Thymus (tissue), 11 donors: ENCODE measurements at regions not wholly inside any gene's neighbourhood (a gene's known extent, or its start where the extent isn't known, plus 50 kb on each side); places are given as distances from the start of the nearest gene placed in this dataset.
"Not testable (repeated sequence)": the region's sequence is repeated elsewhere in the genome, so short reads cannot be mapped to it uniquely, and the experiment has no call there.

Experiments
- DNase-seq, 9 donors: peaks; one replicate each; pipeline ENCODE4 v3.0.0-alpha.2; 2013; ENCODE audit warnings: low spot score in 9 of 9, low read depth in 6 of 9, missing footprints in 1 of 9
- H3K27ac ChIP-seq, 2 donors: one replicate each; pipeline ENCODE4 v1.5.1; 2013; ENCODE audit warnings: control low read depth in 1 of 2, low read depth in 1 of 2, low read length in 1 of 2, mild to moderate bottlenecking in 1 of 2, moderate library complexity in 1 of 2
- H3K27me3 ChIP-seq, 2 donors: one replicate each; pipeline ENCODE4 v1.5.1; 2013; ENCODE audit warnings: low read length in 1 of 2; ENCODE audit not compliant: control insufficient read depth in 2 of 2, insufficient read depth in 1 of 2
- H3K36me3 ChIP-seq, 2 donors: one replicate each; pipeline ENCODE4 v1.5.1; 2013; ENCODE audit warnings: low read length in 1 of 2, mild to moderate bottlenecking in 1 of 2, moderate library complexity in 1 of 2; ENCODE audit not compliant: control insufficient read depth in 2 of 2, insufficient read depth in 2 of 2
- H3K4me1 ChIP-seq, 2 donors: one replicate each; pipeline ENCODE4 v1.5.1; 2013; ENCODE audit warnings: low read length in 2 of 2; ENCODE audit not compliant: control insufficient read depth in 2 of 2, insufficient read depth in 2 of 2
- H3K4me3 ChIP-seq, 2 donors: one replicate each; pipeline ENCODE4 v1.5.1; 2013; ENCODE audit warnings: low read length in 2 of 2, control low read depth in 1 of 2, mild to moderate bottlenecking in 1 of 2
- H3K9me3 ChIP-seq, 2 donors: one replicate each; pipeline ENCODE4 v1.5.1; 2013; ENCODE audit warnings: low read length in 1 of 2, mild to moderate bottlenecking in 1 of 2; ENCODE audit not compliant: control insufficient read depth in 2 of 2, insufficient read depth in 1 of 2
- WGBS: extraction: QIAGEN DNeasy Blood & Tissue Kit; methylation state at CpG from one replicate; pipeline ENCODE4 v1.1.7; 2013; 5-methylcytosine and 5-hydroxymethylcytosine counted together
- donor health status: healthy.

DNA sequence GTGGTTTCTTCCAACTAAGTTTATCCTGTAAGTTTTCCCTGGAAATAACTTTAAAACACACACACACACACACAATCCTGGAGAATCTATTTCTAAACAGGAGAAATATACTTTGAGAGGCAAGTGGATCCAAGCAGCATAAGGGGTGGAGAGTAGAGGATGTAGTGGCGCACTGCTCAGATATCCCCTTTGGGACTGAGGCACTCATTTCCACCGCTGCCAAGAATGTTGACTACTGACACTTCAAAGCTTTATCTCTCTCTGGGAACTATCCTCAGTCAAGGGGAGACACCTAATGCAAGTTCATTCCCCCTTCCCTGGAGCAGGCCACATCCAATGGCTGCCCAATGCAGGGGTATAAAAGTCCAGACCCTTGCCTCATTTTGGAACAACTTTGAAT lies 75.8 kb downstream of the CAPZA3 start:
- Histone ChIP-seq H3K27ac (no peak overlapping the region), H3K36me3 (no peaks in the 10 kb centered on the region), H3K27me3 (no peaks in the 10 kb centered on the region), H3K4me3 (no peak overlapping the region), H3K4me1 (no peaks in the 10 kb centered on the region), H3K9me3 (no peaks in the 10 kb centered on the region)
- no peak for DNase-seq
- WGBS = 95% methylated on average over 2 of the region's 2 CpGs

- Histone ChIP-seq H3K27ac (no peak overlapping the region), H3K4me1 (no peaks in the 10 kb centered on the region), H3K4me3 (no peak overlapping the region), H3K9me3 (no peaks in the 10 kb centered on the region), H3K27me3 (no peaks in the 10 kb centered on the region), H3K36me3 (no peaks in the 10 kb centered on the region)
- 93% methylated on average over 6 of the region's 6 CpGs for WGBS
- no peak for DNase-seq
These were observed 80.8 kb downstream of the CAPZA3 start for GRCh38 chr12:18818579-18819268.

GRCh38 chr12:18819484-18819883 lies 81.6 kb downstream of the CAPZA3 start:
- WGBS = 96% methylated on average over 7 of the region's 7 CpGs

GRCh38 chr12:18823461-18823860 lies 85.5 kb downstream of the CAPZA3 start:
- Histone ChIP-seq H3K27ac (no peak overlapping the region), H3K4me3 (no peak overlapping the region), H3K27me3 (no peaks in the 10 kb centered on the region), H3K9me3 (no peaks in the 10 kb centered on the region), H3K4me1 (no peaks in the 10 kb centered on the region), H3K36me3 (no peaks in the 10 kb centered on the region)
- WGBS = 97% methylated on average over 1 of the region's 1 CpG
- DNase-seq = no peak

More at GRCh38 chr12:18819484-18819883, 81.6 kb downstream of the CAPZA3 start:
- H3K9me3 ChIP-seq = no peaks in the 10 kb centered on the region
- H3K27me3 ChIP-seq = no peaks in the 10 kb centered on the region
- no peaks in the 10 kb centered on the region for H3K4me1 ChIP-seq
- no peaks in the 10 kb centered on the region for H3K36me3 ChIP-seq
- DNase-seq = no peak
- no peak overlapping the region for H3K4me3 ChIP-seq
- no peak overlapping the region for H3K27ac ChIP-seq

DNA sequence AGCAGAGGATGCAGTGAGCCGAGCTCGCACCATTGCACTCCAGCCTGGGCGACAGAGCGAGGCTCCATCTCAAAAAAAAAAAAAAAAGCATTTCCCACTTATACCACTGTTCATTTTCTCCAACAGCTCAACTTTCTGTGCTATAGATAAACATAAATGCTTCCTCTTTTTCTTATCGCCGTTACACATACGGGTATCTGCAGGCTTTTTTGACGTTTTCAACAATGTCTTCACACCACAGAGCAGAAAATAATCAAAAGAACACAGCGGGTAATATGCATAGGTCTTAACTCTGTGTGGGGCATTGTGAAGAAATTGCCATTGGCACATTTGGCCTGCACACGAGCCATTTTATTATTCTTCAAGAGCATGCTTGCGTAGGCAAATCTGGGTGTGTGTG lies 86.4 kb downstream of the CAPZA3 start:
- Histone ChIP-seq H3K9me3 (no peaks in the 10 kb centered on the region), H3K4me1 (no peaks in the 10 kb centered on the region), H3K27ac (no peak overlapping the region), H3K4me3 (no peak overlapping the region), H3K27me3 (no peaks in the 10 kb centered on the region), H3K36me3 (no peaks in the 10 kb centered on the region)
- peak in 1 of 9 donors; percentile 1 for DNase-seq
- WGBS = 20% methylated on average over 11 of the region's 11 CpGs

DNA sequence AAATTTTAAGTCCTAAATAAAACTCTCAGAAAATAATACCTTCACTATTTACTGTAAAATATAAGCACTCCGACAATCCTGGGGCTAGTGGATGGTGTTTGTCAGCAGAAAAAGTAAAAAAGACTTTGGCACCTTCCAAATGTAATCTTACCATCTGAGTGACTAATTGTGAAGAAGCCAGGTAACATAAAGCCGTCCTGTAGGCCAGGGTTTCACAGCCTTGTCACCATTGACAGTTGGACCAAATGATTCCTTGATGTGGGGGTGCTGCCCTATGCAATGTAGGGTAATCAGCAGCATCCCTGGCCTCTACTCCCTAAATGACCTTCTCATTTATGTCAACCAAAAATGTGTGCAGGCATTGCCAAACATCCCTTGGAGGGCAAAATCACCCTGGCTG lies 87.2 kb downstream of the CAPZA3 start:
- Histone ChIP-seq H3K36me3 (no peaks in the 10 kb centered on the region), H3K4me3 (no peak overlapping the region), H3K4me1 (no peaks in the 10 kb centered on the region), H3K27ac (no peak overlapping the region), H3K9me3 (no peaks in the 10 kb centered on the region), H3K27me3 (no peaks in the 10 kb centered on the region)
- DNase-seq = no peak
- 95% methylated on average over 2 of the region's 2 CpGs for WGBS

GRCh38 chr12:18827913-18828312 lies 90.0 kb downstream of the CAPZA3 start:
- WGBS = 97% methylated on average over 2 of the region's 2 CpGs
- no peak for DNase-seq
- Histone ChIP-seq H3K36me3 (no peaks in the 10 kb centered on the region), H3K27me3 (no peaks in the 10 kb centered on the region), H3K9me3 (no peaks in the 10 kb centered on the region), H3K27ac (no peak overlapping the region), H3K4me1 (no peaks in the 10 kb centered on the region), H3K4me3 (no peak overlapping the region)

DNA sequence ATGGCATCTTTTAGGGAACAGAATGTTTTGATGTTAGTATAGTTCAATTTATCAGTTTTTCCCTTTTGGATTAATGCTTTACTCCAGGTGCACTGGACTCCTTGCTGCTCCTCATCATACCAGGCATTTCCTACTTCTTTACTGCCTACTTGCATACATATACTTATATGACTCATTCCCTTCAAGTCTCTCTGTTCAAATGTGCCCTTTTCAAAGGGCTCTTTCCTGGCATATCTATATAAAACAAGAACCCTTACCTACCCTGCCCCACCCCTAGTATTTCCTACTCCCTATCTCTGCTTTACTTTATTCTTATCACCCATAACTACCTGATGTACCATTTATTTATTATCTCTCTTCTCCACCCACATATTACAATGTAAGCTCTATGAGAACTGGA lies 90.6 kb downstream of the CAPZA3 start:
- Histone ChIP-seq H3K4me1 (no peaks in the 10 kb centered on the region), H3K36me3 (no peaks in the 10 kb centered on the region), H3K9me3 (no peaks in the 10 kb centered on the region), H3K27me3 (no peaks in the 10 kb centered on the region), H3K4me3 (no peak overlapping the region), H3K27ac (no peak overlapping the region)
- DNase-seq = no peak

- no peaks in the 10 kb centered on the region for H3K36me3 ChIP-seq
These were observed 91.1 kb downstream of the CAPZA3 start for GRCh38 chr12:18828987-18829386.

GRCh38 chr12:18832932-18833331 lies 95.0 kb downstream of the CAPZA3 start:
- H3K27ac ChIP-seq, H3K4me1 ChIP-seq, H3K4me3 ChIP-seq, H3K9me3 ChIP-seq, DNase-seq, H3K27me3 ChIP-seq, H3K36me3 ChIP-seq: not testable (repeated sequence)
- WGBS = 95% methylated on average over 2 of the region's 2 CpGs

More at GRCh38 chr12:18828987-18829386, 91.1 kb downstream of the CAPZA3 start:
- no peaks in the 10 kb centered on the region for H3K4me1 ChIP-seq
- H3K27me3 ChIP-seq = no peaks in the 10 kb centered on the region
- H3K9me3 ChIP-seq = no peaks in the 10 kb centered on the region
- no peak for DNase-seq
- H3K4me3 ChIP-seq = no peak overlapping the region
- H3K27ac ChIP-seq = no peak overlapping the region
